ENCODE measurements at regions not wholly inside any gene's neighbourhood (a gene's known extent, or its start where the extent isn't known, plus 50 kb on each side); places are given as distances from the start of the nearest gene placed in this dataset.

DNA sequence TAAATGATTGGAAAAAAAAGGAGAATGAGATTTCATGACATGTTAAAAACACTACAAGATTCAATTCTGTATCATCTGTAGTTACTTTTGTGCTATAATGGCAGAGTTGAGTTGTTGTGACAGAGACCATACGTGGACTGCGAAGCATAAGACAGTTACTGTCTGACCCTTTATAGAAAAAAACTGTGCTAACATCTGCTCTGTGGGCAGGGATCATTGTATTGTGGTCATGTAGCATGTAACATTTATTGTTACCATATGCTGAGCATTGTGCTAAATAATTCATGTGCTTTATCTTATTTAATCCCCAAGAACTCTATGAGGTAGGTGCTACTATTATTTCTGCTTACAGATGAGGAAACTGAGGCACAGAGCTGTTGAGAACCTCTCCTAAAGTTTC is 147.3 kb upstream of the HMHB1 start:
- no peak for DNase-seq (ENCODE audit: low spot score)

GRCh38 chr5:143663872-143664271 is 148.1 kb upstream of the HMHB1 start:
- no peak for DNase-seq (ENCODE audit: low spot score)

DNA sequence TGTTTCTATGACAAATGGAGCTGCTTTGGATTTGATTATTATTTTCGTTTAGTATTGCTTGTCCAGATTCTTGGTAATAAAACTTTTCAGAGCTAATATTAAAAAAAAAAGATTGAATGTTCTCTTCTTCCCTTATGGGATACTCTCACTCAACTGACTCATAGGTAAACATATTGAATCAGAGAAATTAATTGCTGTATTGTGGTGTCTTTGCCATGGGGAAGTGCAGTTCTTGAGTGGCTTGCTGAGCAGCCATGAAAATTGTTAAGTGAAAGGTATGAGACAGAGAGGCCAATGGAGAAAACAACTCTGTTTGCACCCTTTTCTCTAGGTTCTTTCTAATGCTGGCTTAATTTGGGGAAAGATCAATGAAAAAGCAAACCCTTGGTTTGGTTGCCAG is 149.9 kb upstream of the HMHB1 start:
- DNase-seq (ENCODE audit: low spot score), result peak; percentile 20

- no peak for DNase-seq (ENCODE audit: low spot score)
Observed at GRCh38 chr5:143660625-143661024, 151.3 kb upstream of the HMHB1 start.

GRCh38 chr5:143659599-143660238 is 152.2 kb upstream of the HMHB1 start:
- peak; percentile 52 for DNase-seq (ENCODE audit: low spot score)

GRCh38 chr5:143658956-143659355 is 153.0 kb upstream of the HMHB1 start:
- no peak for DNase-seq (ENCODE audit: low spot score)

GRCh38 chr5:143657647-143658285 is 154.2 kb upstream of the HMHB1 start:
- DNase-seq (ENCODE audit: low spot score), result peak; percentile 41

- no peak for DNase-seq (ENCODE audit: low spot score)
Observed at GRCh38 chr5:143653766-143654282, 158.1 kb upstream of the HMHB1 start.

DNA sequence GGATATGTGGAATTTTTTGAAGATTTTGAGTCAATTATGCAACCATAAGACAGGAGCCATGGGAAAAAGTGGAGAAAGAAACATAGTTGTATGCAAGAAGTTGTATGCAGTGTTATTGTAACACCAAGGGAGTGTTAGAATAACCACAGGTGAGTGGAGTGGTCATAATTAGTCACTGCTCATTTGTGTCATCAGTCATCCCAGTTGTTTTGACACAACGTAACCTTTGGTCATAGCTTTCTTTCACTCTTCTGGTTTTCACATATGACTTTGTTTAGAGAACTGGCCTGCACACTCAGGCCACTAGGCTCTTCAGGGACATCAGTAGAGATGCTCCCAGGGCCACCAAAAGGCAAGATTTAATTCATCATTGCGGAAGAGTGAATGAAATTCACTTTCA is 158.7 kb upstream of the HMHB1 start:
- DNase-seq (ENCODE audit: low spot score), result no peak

- no peak for DNase-seq (ENCODE audit: low spot score)
Observed at GRCh38 chr5:143652108-143652700, 159.8 kb upstream of the HMHB1 start.

DNA sequence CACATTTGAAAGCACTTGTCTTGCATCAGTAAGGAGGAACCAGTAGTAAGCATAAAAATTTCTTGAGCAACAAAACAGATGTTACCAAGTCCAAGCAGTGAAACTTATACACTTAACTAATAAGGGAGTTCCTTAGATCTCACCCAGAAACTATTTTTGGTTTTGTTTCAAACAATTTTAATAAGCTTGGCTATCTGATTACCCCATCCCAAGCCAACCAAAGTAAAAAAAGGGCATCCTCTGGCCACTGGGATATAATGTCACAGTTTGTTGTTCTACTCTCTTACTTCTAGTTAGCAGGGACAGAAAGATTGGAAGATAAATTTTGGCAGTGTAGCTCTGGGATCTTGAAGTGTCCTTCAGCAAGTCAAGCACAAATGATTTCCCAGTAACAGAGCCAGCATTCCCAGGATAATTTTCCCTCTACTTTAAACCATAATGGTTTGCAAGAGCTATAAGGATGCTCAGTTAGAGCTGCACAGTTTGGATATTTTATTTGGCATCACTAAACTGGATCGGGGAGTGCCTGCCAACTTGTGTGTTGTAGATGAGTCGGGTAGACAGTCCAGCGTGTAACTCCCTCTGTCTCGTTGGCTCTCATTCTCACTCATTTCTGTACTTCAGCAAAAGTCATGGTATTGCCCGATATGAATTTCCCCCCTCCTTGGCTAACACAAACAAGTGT is 161.9 kb upstream of the HMHB1 start:
- DNase-seq (ENCODE audit: low spot score), result no peak

DNA sequence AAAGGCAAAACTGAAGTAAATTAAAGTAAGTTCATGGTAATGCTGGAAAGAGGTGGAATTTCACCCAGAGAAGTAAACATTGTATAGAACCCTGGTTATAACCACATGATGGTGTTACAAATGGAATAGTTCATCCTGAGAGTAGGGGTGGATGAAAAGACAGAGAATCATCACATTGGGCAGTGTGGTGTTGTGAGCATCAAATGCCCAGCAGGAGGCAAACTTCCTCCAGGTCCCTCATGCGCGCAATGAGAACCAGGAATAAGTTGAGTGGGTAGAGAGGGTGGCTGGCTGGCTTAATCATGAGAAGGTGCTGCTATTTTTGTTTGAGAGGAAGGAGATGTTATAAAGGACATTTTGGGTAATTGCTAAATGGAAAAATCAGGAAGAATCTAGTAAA is 163.3 kb upstream of the HMHB1 start:
- DNase-seq (ENCODE audit: low spot score), result no peak

DNA sequence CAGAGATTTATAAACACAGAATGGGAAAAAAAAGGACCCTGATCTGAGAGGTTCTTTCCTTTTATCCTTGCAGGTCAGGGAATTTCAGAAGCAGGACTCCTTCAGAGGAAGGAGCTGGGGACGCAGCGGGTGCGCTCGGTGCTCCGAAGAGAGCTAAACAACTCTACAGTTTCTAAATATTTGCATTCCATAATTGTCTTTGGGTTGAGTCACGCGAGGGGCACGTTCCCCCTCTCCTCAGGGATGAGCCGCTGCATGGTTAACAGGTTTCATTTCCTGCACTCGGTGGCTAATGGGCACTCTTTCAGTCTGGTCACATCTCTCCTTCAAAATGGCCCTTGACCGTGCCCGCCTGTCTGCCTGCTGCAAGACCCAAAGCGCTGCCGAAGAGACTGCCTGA is 165.0 kb upstream of the HMHB1 start:
- DNase-seq (ENCODE audit: low spot score), result no peak

- DNase-seq (ENCODE audit: low spot score), result no peak
Observed at GRCh38 chr5:143645356-143645755, 166.6 kb upstream of the HMHB1 start.

- DNase-seq (ENCODE audit: low spot score), result no peak
Observed at GRCh38 chr5:143644727-143645126, 167.2 kb upstream of the HMHB1 start.

DNA sequence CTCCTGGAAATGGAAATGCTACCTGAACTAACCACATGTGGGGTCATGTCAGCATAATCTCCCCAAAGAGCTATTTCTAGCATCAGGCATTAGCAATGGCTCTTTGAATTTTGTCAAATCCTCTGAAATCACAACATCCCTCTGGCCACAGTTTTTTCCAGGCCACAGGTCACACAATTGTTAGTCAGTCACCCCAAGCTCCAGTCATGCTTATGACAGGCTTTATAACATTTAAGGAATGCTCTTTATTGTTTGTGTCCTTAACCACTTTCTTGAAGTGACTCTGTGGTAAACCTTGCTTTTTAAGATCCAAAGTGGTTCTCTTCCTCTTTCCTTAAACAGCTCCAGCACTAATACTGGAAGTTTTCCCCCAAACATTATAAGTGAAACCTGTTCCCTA is 169.2 kb upstream of the HMHB1 start:
- no peak for DNase-seq (ENCODE audit: low spot score)

GRCh38 chr5:143641549-143642355 is 170.2 kb upstream of the HMHB1 start:
- no peak for DNase-seq (ENCODE audit: low spot score)

DNA sequence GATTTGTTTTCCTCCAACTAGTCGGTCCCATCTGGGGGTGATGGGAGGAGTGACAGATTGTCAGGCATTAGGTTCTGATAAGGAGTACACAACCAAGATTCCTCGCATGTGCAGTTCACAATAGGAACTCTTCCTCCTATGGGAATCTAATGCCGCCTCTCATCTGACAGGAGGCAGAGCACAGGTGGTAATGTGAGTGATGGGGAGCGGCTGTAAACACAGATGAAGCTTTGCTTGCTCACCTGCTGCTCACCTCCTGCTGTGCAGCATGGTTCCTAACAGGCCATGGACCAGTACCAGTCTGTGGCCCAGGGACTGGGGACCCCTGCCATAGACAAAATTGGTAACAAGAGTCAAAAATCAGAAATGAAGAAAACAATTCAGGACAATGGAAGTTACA is 173.3 kb upstream of the HMHB1 start:
- DNase-seq (ENCODE audit: low spot score), result no peak

DNA sequence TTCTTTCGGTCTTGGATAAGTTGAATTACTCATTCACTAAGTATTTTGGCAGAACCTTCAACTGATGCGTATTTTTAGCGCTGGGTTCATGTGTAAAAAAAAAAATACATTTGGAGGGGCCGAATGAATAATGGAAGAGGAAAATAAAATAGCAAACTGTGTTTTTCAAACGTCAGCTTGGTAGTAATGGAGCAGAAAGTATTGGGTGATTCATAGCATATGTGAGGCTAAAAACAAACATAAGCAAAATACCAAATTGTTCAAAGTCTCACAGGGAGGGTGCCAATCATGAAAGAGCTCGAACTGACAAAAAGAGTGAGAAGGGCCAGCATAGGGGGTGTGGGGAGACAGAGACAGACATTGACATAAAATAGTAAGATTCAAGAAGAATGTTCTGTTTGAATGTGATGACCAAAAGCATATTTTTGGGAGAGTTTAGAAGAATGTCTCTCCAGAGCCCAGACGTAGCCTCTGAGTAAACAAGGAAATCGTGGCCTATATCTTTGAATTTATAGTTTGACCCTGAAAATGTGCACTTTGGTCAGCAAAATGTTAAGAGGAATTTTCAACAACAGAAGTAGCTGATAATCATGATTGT is 174.9 kb upstream of the HMHB1 start:
- DNase-seq (ENCODE audit: low spot score), result no peak

- DNase-seq (ENCODE audit: low spot score), result no peak
Observed at GRCh38 chr5:143635888-143636287, 176.1 kb upstream of the HMHB1 start.

DNA sequence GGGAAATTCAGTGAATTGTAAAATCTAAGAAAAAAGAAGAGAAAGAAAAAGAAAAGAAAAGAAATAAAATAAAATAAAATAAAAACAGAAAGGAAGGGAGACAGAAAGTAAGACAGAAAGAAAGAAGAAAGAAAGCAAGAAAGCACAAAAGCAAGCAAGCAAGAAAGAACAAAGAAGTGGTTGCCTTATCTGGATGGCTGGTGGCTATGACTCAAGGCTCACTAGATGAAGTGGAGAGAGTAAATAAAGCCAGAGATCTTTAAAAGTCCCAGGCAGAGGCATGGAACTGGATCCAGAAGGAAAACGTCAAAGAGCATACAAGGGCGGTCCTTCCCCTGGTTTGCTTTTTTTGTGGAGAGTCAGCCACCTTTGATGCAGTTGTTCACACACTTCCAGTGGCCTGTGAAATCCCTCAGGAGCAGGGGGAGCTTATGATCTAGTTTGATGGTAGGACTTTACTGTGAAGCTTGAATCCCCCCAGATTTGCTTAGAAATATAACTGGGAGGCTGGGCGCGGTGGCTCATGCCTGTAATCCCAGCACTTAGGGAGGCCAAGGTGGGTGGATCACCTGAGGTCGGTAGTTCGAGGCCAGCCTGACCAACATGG is 176.7 kb upstream of the HMHB1 start:
- peak; percentile 16 for DNase-seq (ENCODE audit: low spot score)

Data from HT-29 (cell line).